ENCODE measurements at regions not wholly inside any gene's neighbourhood (a gene's known extent, or its start where the extent isn't known, plus 50 kb on each side); places are given as distances from the start of the nearest gene placed in this dataset.

DNA sequence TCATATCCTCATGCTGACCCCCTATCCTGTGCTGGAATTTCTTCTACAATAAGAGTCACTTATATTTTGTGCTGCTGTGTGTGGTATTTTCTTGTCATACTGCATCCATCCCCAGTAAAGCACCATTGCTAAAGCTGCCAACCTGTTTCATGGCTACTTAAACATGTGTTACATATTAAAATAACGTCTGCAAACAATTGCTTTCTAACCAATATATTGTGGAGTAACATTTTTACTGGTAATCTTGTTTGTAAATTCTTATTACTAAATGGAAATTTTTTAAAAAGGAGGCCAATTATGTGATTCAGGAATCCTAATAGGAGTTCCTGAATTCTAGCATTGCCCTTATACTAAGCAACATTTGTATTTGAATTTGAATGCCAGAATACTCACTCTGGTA is 160.3 kb upstream of the VEGFC start:
- POLR2A ChIA-PET, result no interaction called here

DNA sequence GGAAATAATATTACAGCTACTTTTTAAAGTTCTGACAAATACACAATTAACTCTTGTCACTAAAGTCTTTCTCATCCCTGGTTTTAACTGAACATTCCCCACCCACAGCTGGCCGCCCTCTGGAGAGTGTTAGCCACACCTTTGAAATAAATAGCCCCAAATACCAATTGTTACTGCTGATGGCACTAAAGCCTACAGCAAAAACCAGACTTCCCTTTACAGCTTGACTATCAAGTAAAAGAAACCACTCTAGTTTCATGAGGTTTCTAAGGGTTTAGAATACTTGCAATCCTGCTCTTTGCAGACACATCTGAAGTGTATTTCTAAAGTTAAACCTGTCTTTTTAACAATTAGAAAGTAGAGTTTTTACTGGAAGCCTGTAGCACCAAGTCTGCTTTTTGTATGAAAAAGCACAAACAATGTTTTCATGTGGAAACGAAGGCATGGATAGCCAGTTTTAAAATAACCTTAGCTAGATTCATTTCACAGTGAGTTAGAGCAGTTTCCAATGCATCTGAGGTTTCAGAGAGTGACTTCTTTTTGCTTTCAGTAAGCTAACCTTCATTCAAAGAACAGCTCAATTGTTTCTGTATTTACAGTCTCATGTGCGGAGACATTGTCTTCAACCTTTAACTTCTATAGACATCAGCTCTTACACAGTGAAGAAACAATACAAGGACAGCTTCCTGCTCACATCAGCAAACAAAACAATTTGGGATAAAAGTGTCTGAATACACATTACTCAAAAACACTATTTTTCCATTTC is 164.8 kb upstream of the VEGFC start:
- no peak overlapping the region for H2AFZ ChIP-seq (ENCODE audit: low read length)
- intact Hi-C loops (cut with micrococcal nuclease; ENCODE audit: unreplicated experiment), result no loop called here
- H3K4me2 ChIP-seq (ENCODE audit: low read length), result no peak overlapping the region
- TF ChIP-seq, protein P1, sequence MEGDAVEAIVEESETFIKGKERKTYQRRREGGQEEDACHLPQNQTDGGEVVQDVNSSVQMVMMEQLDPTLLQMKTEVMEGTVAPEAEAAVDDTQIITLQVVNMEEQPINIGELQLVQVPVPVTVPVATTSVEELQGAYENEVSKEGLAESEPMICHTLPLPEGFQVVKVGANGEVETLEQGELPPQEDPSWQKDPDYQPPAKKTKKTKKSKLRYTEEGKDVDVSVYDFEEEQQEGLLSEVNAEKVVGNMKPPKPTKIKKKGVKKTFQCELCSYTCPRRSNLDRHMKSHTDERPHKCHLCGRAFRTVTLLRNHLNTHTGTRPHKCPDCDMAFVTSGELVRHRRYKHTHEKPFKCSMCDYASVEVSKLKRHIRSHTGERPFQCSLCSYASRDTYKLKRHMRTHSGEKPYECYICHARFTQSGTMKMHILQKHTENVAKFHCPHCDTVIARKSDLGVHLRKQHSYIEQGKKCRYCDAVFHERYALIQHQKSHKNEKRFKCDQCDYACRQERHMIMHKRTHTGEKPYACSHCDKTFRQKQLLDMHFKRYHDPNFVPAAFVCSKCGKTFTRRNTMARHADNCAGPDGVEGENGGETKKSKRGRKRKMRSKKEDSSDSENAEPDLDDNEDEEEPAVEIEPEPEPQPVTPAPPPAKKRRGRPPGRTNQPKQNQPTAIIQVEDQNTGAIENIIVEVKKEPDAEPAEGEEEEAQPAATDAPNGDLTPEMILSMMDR (conservative IDR thresholded peaks at IDR 0.05; ENCODE audit: low read length), result no peak
- TF ChIP-seq EZH2phosphoT487 (IDR thresholded peaks at IDR 0.05; ENCODE audit: borderline replicate concordance, low read depth, low read length), result no peak
- no TSS peak for BruUV-seq (replicated peaks)
- H3K4me1 ChIP-seq (ENCODE audit: insufficient read depth, low read length, poor library complexity, severe bottlenecking), result no peaks in the 10 kb centered on the region
- no peaks in the 10 kb centered on the region for H3K9me3 ChIP-seq (ENCODE audit: low read length)
- H3K27ac ChIP-seq (ENCODE audit: low read depth, low read length, poor library complexity, severe bottlenecking), result no peak overlapping the region
- H3K79me2 ChIP-seq (ENCODE audit: insufficient read depth, low read depth, low read length), result no peaks in the 10 kb centered on the region
- H3K36me3 ChIP-seq (ENCODE audit: insufficient read depth, low read length), result no peaks in the 10 kb centered on the region
- H4K20me1 ChIP-seq (ENCODE audit: insufficient read depth, low read length), result no peaks in the 10 kb centered on the region
- no peak overlapping the region for H3K4me3 ChIP-seq (ENCODE audit: low read depth, low read length, poor library complexity, severe bottlenecking)
- ChIA-PET CTCF (ENCODE audit: unreplicated experiment) (no interaction called here), POLR2A (interaction anchor here (0.8 kb wide), 1 partner anchor 8 kb away, joined by 4 read pairs; no protein-coding TSS in a partner anchor)
- DNase-seq (ENCODE audit: low spot score), result no peak
- no peaks in the 10 kb centered on the region for H3K9me2 ChIP-seq (ENCODE audit: insufficient read depth, low read length)

More for the DNA sequence above, 160.3 kb upstream of the VEGFC start:
- no peaks in the 10 kb centered on the region for H4K20me1 ChIP-seq (ENCODE audit: insufficient read depth, low read length)
- H3K4me1 ChIP-seq (ENCODE audit: insufficient read depth, low read length, poor library complexity, severe bottlenecking), result no peaks in the 10 kb centered on the region
- DNase-seq (ENCODE audit: low spot score), result no peak
- no peaks in the 10 kb centered on the region for H3K36me3 ChIP-seq (ENCODE audit: insufficient read depth, low read length)
- no peak overlapping the region for H2AFZ ChIP-seq (ENCODE audit: low read length)
- no peak overlapping the region for H3K27ac ChIP-seq (ENCODE audit: low read depth, low read length, poor library complexity, severe bottlenecking)
- TF ChIP-seq, protein P1 (conservative IDR thresholded peaks at IDR 0.05; ENCODE audit: low read length), result no peak
- TF ChIP-seq EZH2phosphoT487 (IDR thresholded peaks at IDR 0.05; ENCODE audit: borderline replicate concordance, low read depth, low read length), result no peak
- intact Hi-C loops (cut with micrococcal nuclease; ENCODE audit: unreplicated experiment), result no loop called here
- no peaks in the 10 kb centered on the region for H3K9me3 ChIP-seq (ENCODE audit: low read length)
- no TSS peak for BruUV-seq (replicated peaks)
- no peak overlapping the region for H3K4me2 ChIP-seq (ENCODE audit: low read length)
- H3K9me2 ChIP-seq (ENCODE audit: insufficient read depth, low read length), result no peaks in the 10 kb centered on the region
- H3K79me2 ChIP-seq (ENCODE audit: insufficient read depth, low read depth, low read length), result no peaks in the 10 kb centered on the region
- CTCF ChIA-PET (ENCODE audit: unreplicated experiment), result no interaction called here
- H3K4me3 ChIP-seq (ENCODE audit: low read depth, low read length, poor library complexity, severe bottlenecking), result no peak overlapping the region

DNA sequence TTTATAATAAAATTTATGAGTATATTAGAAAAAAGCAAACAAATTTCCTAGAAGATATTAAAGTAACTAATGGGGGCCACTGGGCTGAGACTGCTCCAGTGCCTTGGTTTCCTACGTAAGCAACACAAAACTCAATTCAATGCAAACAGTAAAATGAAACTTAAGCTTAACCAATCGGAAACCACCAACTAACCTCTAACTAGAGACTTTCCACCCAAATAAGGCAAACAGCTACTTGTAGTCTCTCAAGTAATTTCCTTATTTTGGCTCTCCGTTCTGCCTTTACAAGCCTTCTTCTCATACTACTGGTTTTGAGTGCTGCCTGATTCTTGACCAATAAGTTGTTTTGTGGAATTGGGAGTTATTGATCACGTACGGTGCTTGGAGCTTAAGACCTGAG is 167.3 kb upstream of the VEGFC start:
- no peak for DNase-seq (ENCODE audit: low spot score)
- BruUV-seq (replicated peaks), result no TSS peak

More for the DNA sequence above, 167.3 kb upstream of the VEGFC start:
- H3K4me3 ChIP-seq (ENCODE audit: low read depth, low read length, poor library complexity, severe bottlenecking), result no peak overlapping the region
- no peaks in the 10 kb centered on the region for H3K9me3 ChIP-seq (ENCODE audit: low read length)
- ChIA-PET CTCF (ENCODE audit: unreplicated experiment) (no interaction called here), POLR2A (interaction anchor here (0.6 to 0.7 kb wide), 2 partner anchors 190 to 400 kb away, joined by 3 read pairs; no protein-coding TSS in a partner anchor)
- H3K36me3 ChIP-seq (ENCODE audit: insufficient read depth, low read length), result no peaks in the 10 kb centered on the region
- H3K9me2 ChIP-seq (ENCODE audit: insufficient read depth, low read length), result no peaks in the 10 kb centered on the region
- intact Hi-C loops (cut with micrococcal nuclease; ENCODE audit: unreplicated experiment), result no loop called here
- no peak for TF ChIP-seq EZH2phosphoT487 (IDR thresholded peaks at IDR 0.05; ENCODE audit: borderline replicate concordance, low read depth, low read length)
- TF ChIP-seq, protein P1 (conservative IDR thresholded peaks at IDR 0.05; ENCODE audit: low read length), result no peak
- H2AFZ ChIP-seq (ENCODE audit: low read length), result no peak overlapping the region
- no peaks in the 10 kb centered on the region for H3K4me1 ChIP-seq (ENCODE audit: insufficient read depth, low read length, poor library complexity, severe bottlenecking)
- H4K20me1 ChIP-seq (ENCODE audit: insufficient read depth, low read length), result no peaks in the 10 kb centered on the region
- H3K79me2 ChIP-seq (ENCODE audit: insufficient read depth, low read depth, low read length), result no peaks in the 10 kb centered on the region
- H3K27ac ChIP-seq (ENCODE audit: low read depth, low read length, poor library complexity, severe bottlenecking), result no peak overlapping the region
- H3K4me2 ChIP-seq (ENCODE audit: low read length), result no peak overlapping the region
